ENCODE measurements at regions not wholly inside any gene's neighbourhood (a gene's known extent, or its start where the extent isn't known, plus 50 kb on each side); places are given as distances from the start of the nearest gene placed in this dataset.

GRCh38 chr6:54730767-54731630, 115.6 kb upstream of the FAM83B start:
- Histone ChIP-seq H3K4me2 (ENCODE audit: low read length) (no peak overlapping the region), H3K9me2 (replicated peaks; ENCODE audit: control insufficient read depth, low read length) (no peaks in the 10 kb centered on the region), H4K20me1 (ENCODE audit: control insufficient read depth, insufficient read depth, low read depth, low read length) (no peaks in the 10 kb centered on the region), H3K27me3 (ENCODE audit: control insufficient read depth, low read length) (no peaks in the 10 kb centered on the region), H3K27ac (ENCODE audit: low read depth, low read length) (no peak overlapping the region), H3K4me1 (ENCODE audit: control insufficient read depth, low read length) (no peaks in the 10 kb centered on the region), H3K36me3 (ENCODE audit: control insufficient read depth, low read length) (no peaks in the 10 kb centered on the region), H3K79me2 (ENCODE audit: control insufficient read depth, low read length) (no peaks in the 10 kb centered on the region), H3K4me3 (ENCODE audit: low read length) (no peak overlapping the region), H3K9me3 (ENCODE audit: control insufficient read depth, insufficient read depth, low read length) (no peaks in the 10 kb centered on the region), H3F3A (ENCODE audit: control insufficient read depth, insufficient read depth) (no peaks in the 10 kb centered on the region)
- TF ChIP-seq CTCF (IDR thresholded peaks at IDR 0.05; ENCODE audit: low read depth, low read length, poor library complexity, severe bottlenecking) (no peak), EZH2phosphoT487 (IDR thresholded peaks at IDR 0.05; ENCODE audit: borderline replicate concordance, low read length) (no peak)

- no peak overlapping the region for H3K27ac ChIP-seq (ENCODE audit: low read depth, low read length)
- H4K20me1 ChIP-seq (ENCODE audit: control insufficient read depth, insufficient read depth, low read depth, low read length), result no peaks in the 10 kb centered on the region
- no peaks in the 10 kb centered on the region for H3F3A ChIP-seq (ENCODE audit: control insufficient read depth, insufficient read depth)
- no peaks in the 10 kb centered on the region for H3K9me3 ChIP-seq (ENCODE audit: control insufficient read depth, insufficient read depth, low read length)
- no peaks in the 10 kb centered on the region for H3K27me3 ChIP-seq (ENCODE audit: control insufficient read depth, low read length)
- no peaks in the 10 kb centered on the region for H3K9me2 ChIP-seq (replicated peaks; ENCODE audit: control insufficient read depth, low read length)
- H3K36me3 ChIP-seq (ENCODE audit: control insufficient read depth, low read length), result no peaks in the 10 kb centered on the region
- H3K79me2 ChIP-seq (ENCODE audit: control insufficient read depth, low read length), result no peaks in the 10 kb centered on the region
- no peak overlapping the region for H3K4me2 ChIP-seq (ENCODE audit: low read length)
- no peaks in the 10 kb centered on the region for H3K4me1 ChIP-seq (ENCODE audit: control insufficient read depth, low read length)
- TF ChIP-seq EZH2phosphoT487 (IDR thresholded peaks at IDR 0.05; ENCODE audit: borderline replicate concordance, low read length) (no peak), CTCF (IDR thresholded peaks at IDR 0.05; ENCODE audit: low read depth, low read length, poor library complexity, severe bottlenecking) (peak; percentile 59)
- H3K4me3 ChIP-seq (ENCODE audit: low read length), result no peak overlapping the region
These were observed 109.3 kb upstream of the FAM83B start for GRCh38 chr6:54737247-54737646.

GRCh38 chr6:54747955-54748354, 98.6 kb upstream of the FAM83B start:
- H3K79me2 ChIP-seq (ENCODE audit: control insufficient read depth, low read length), result no peaks in the 10 kb centered on the region
- H3K9me3 ChIP-seq (ENCODE audit: control insufficient read depth, insufficient read depth, low read length), result no peaks in the 10 kb centered on the region
- no peaks in the 10 kb centered on the region for H3K36me3 ChIP-seq (ENCODE audit: control insufficient read depth, low read length)
- H3K4me2 ChIP-seq (ENCODE audit: low read length), result no peak overlapping the region
- H3K27ac ChIP-seq (ENCODE audit: low read depth, low read length), result no peak overlapping the region
- no peak for TF ChIP-seq EZH2phosphoT487 (IDR thresholded peaks at IDR 0.05; ENCODE audit: borderline replicate concordance, low read length)
- TF ChIP-seq CTCF (IDR thresholded peaks at IDR 0.05; ENCODE audit: low read depth, low read length, poor library complexity, severe bottlenecking), result no peak
- H3F3A ChIP-seq (ENCODE audit: control insufficient read depth, insufficient read depth), result no peaks in the 10 kb centered on the region
- H3K4me3 ChIP-seq (ENCODE audit: low read length), result no peak overlapping the region
- H3K9me2 ChIP-seq (replicated peaks; ENCODE audit: control insufficient read depth, low read length), result no peaks in the 10 kb centered on the region
- H4K20me1 ChIP-seq (ENCODE audit: control insufficient read depth, insufficient read depth, low read depth, low read length), result no peaks in the 10 kb centered on the region
- no peaks in the 10 kb centered on the region for H3K4me1 ChIP-seq (ENCODE audit: control insufficient read depth, low read length)
- no peaks in the 10 kb centered on the region for H3K27me3 ChIP-seq (ENCODE audit: control insufficient read depth, low read length)

Measured in DOHH2 (cell line).